GM12878 (cell line): ENCODE measurements at regions not wholly inside any gene's neighbourhood (a gene's known extent, or its start where the extent isn't known, plus 50 kb on each side); places are given as distances from the start of the nearest gene placed in this dataset.

Experiments
- BCL3 ChIP-seq: IDR thresholded peaks from 2 replicates; pipeline ENCODE4 v1.6.1; 2011; ENCODE audit warnings: borderline replicate concordance, low read depth, mild to moderate bottlenecking, moderate library complexity, low read length; ENCODE audit not compliant: insufficient read depth, poor library complexity, severe bottlenecking
- BHLHE40 ChIP-seq, 2 experiments: fragments of 450-650 bp in 1 of 2; IDR thresholded peaks; 2 replicates each; pipeline ENCODE4 v1.6.1; 2011 to 2017; ENCODE audit warnings: low read depth in 2 of 2, borderline replicate concordance in 1 of 2, improper control_type of control experiment in 1 of 2, low read length in 1 of 2, mild to moderate bottlenecking in 1 of 2
- CEBPB ChIP-seq, 2 experiments: fragments of 150-350 bp in 1 of 2; IDR thresholded peaks; 2 replicates each; pipeline ENCODE4 v1.6.1; 2012 to 2014; ENCODE audit warnings: low read depth in 2 of 2, low read length in 2 of 2, borderline replicate concordance in 1 of 2, inconsistent platforms in 1 of 2
- CHD4 ChIP-seq: fragments of 200-600 bp; sonication (generic); IDR thresholded peaks from 2 replicates; pipeline ENCODE4 v1.6.1; 2016; ENCODE audit warnings: mild to moderate bottlenecking
- CTCF ChIP-seq, 3 experiments: IDR thresholded peaks in 2 of 3; conservative IDR thresholded peaks in 1 of 3; 2 replicates each; pipeline ENCODE4 v1.5.1; 2011; ENCODE audit warnings: low read depth in 3 of 3, low read length in 3 of 3, mild to moderate bottlenecking in 3 of 3, control low read depth in 2 of 3, moderate library complexity in 2 of 3, inconsistent platforms in 1 of 3, mixed read lengths in 1 of 3; ENCODE audit not compliant: control insufficient read depth in 2 of 3, insufficient read depth in 1 of 3; ENCODE audit errors: extremely low read depth in 1 of 3
- ESRRA ChIP-seq: IDR thresholded peaks from 2 replicates; pipeline ENCODE4 v1.6.1; 2012; ENCODE audit warnings: mild to moderate bottlenecking, low read length, improper control_type of control experiment
- EZH2 ChIP-seq: IDR thresholded peaks from 2 replicates; pipeline ENCODE4 v1.6.1; 2012; ENCODE audit warnings: low read depth, mild to moderate bottlenecking, control low read depth, inconsistent platforms, low read length, borderline replicate concordance; ENCODE audit not compliant: control insufficient read depth
- MYB ChIP-seq: fragments of 150-350 bp; IDR thresholded peaks from 2 replicates; pipeline ENCODE4 v1.6.1; 2014; ENCODE audit warnings: mild to moderate bottlenecking, low read depth, low read length, borderline replicate concordance
- NRF1 ChIP-seq: conservative IDR thresholded peaks from 2 replicates; pipeline ENCODE4 v1.6.1; 2011; ENCODE audit warnings: mild to moderate bottlenecking, low read depth, low read length, improper control_type of control experiment
- SPI1 ChIP-seq: IDR thresholded peaks from 2 replicates; pipeline ENCODE4 v1.6.1; 2011; ENCODE audit warnings: low read depth, mild to moderate bottlenecking, low read length, moderate library complexity, borderline replicate concordance; ENCODE audit not compliant: insufficient read depth
- ZBTB33 ChIP-seq: fragments of 450-650 bp; IDR thresholded peaks from 2 replicates; pipeline ENCODE4 v1.6.1; 2017; ENCODE audit warnings: mild to moderate bottlenecking
- ZNF274 ChIP-seq: IDR thresholded peaks from one replicate; pipeline ENCODE4 v1.8.0; 2011; ENCODE audit not compliant: insufficient read length, insufficient read depth
- TF ChIP-seq, protein P1 (sequence below): fragments of 450-650 bp; formaldehyde crosslinking; IDR thresholded peaks from 2 replicates; pipeline ENCODE4 v1.5.0; 2022; ENCODE audit warnings: mild to moderate bottlenecking, missing genetic modification characterization

GRCh38 chr1:170240409-170240808 lies 94.7 kb downstream of the NTMT2 start:
- TF ChIP-seq CTCF (IDR thresholded peaks at IDR 0.05 in 2 of 3, conservative IDR thresholded peaks at IDR 0.05 in 1 of 3; ENCODE audit: control insufficient read depth in 2 of 3, extremely low read depth in 1 of 3, insufficient read depth in 1 of 3, low read depth in 3 of 3, low read length in 3 of 3) (no peak), NRF1 (no peak), ZBTB33 (no peak), EZH2 (no peak), CHD4 (no peak), CEBPB (IDR thresholded peaks at IDR 0.05; ENCODE audit: borderline replicate concordance in 1 of 2, low read depth in 2 of 2, low read length in 2 of 2) (no peak), ESRRA (no peak), BCL3 (no peak), ZNF274 (no peak), MYB (no peak), BHLHE40 (IDR thresholded peaks at IDR 0.05; ENCODE audit: borderline replicate concordance in 1 of 2, low read depth in 2 of 2, low read length in 1 of 2) (no peak), SPI1 (no peak)
- TF ChIP-seq, protein P1, sequence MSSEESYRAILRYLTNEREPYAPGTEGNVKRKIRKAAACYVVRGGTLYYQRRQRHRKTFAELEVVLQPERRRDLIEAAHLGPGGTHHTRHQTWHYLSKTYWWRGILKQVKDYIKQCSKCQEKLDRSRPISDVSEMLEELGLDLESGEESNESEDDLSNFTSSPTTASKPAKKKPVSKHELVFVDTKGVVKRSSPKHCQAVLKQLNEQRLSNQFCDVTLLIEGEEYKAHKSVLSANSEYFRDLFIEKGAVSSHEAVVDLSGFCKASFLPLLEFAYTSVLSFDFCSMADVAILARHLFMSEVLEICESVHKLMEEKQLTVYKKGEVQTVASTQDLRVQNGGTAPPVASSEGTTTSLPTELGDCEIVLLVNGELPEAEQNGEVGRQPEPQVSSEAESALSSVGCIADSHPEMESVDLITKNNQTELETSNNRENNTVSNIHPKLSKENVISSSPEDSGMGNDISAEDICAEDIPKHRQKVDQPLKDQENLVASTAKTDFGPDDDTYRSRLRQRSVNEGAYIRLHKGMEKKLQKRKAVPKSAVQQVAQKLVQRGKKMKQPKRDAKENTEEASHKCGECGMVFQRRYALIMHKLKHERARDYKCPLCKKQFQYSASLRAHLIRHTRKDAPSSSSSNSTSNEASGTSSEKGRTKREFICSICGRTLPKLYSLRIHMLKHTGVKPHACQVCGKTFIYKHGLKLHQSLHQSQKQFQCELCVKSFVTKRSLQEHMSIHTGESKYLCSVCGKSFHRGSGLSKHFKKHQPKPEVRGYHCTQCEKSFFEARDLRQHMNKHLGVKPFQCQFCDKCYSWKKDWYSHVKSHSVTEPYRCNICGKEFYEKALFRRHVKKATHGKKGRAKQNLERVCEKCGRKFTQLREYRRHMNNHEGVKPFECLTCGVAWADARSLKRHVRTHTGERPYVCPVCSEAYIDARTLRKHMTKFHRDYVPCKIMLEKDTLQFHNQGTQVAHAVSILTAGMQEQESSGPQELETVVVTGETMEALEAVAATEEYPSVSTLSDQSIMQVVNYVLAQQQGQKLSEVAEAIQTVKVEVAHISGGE (CRISPR knock-in tag) = no peak
